ENCODE measurements at regions not wholly inside any gene's neighbourhood (a gene's known extent, or its start where the extent isn't known, plus 50 kb on each side); places are given as distances from the start of the nearest gene placed in this dataset.

DNA sequence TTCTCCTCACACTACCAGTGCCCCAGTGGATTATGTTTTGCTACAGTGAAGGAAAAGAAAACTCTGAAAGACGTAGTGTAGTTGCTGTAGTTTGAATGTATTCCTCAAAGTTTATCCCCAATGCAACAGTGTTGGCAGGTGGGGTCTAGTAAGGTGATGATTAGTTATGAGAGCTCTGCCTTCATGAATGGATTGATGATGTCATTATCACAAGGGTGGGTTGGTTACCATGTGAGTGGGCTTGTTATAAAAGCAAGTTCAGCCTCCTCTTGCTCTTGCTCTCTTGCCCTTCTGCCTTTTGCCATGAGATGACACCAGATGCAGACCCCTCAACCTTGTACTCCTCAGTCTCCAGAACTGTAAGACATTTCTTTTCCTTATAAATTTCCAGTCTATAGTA lies 244.7 kb upstream of the RSPO3 start:
- no peaks in the 10 kb centered on the region for H3K27me3 ChIP-seq (ENCODE audit: control insufficient read depth, insufficient read depth, low read length)
- H3K9ac ChIP-seq (ENCODE audit: insufficient read depth, low read length) = no peak overlapping the region
- H2AFZ ChIP-seq (ENCODE audit: low read length) = no peak overlapping the region
- H3K9me3 ChIP-seq (ENCODE audit: control insufficient read depth, insufficient read depth, low read depth, low read length) = no peaks in the 10 kb centered on the region
- no peaks in the 10 kb centered on the region for H3K36me3 ChIP-seq (ENCODE audit: control insufficient read depth, insufficient read depth, low read length)
- H3K27ac ChIP-seq (ENCODE audit: insufficient read depth, low read length) = no peak overlapping the region
- H3K4me2 ChIP-seq (ENCODE audit: extremely low read depth, insufficient read depth, low read length) = no peak overlapping the region
- H3K79me2 ChIP-seq (ENCODE audit: control insufficient read depth, insufficient read depth, low read length) = no peaks in the 10 kb centered on the region
- H3K4me1 ChIP-seq (ENCODE audit: control insufficient read depth, extremely low read depth, insufficient read depth, low read length) = no peaks in the 10 kb centered on the region
- H4K20me1 ChIP-seq (ENCODE audit: control insufficient read depth, extremely low read depth, insufficient read depth, low read length) = no peaks in the 10 kb centered on the region
- H3K4me3 ChIP-seq (replicated peaks in 1 of 4; ENCODE audit: control extremely low read depth in 1 of 4, insufficient read depth in 1 of 4, low read depth in 3 of 4, low read length in 4 of 4) = no peak overlapping the region
- DNase-seq (ENCODE audit: low read depth in 2 of 2) = no peak
- no peak for TF ChIP-seq EZH2 (IDR thresholded peaks at IDR 0.05; ENCODE audit: low read length, missing control alignments)
- TF ChIP-seq, protein P1, sequence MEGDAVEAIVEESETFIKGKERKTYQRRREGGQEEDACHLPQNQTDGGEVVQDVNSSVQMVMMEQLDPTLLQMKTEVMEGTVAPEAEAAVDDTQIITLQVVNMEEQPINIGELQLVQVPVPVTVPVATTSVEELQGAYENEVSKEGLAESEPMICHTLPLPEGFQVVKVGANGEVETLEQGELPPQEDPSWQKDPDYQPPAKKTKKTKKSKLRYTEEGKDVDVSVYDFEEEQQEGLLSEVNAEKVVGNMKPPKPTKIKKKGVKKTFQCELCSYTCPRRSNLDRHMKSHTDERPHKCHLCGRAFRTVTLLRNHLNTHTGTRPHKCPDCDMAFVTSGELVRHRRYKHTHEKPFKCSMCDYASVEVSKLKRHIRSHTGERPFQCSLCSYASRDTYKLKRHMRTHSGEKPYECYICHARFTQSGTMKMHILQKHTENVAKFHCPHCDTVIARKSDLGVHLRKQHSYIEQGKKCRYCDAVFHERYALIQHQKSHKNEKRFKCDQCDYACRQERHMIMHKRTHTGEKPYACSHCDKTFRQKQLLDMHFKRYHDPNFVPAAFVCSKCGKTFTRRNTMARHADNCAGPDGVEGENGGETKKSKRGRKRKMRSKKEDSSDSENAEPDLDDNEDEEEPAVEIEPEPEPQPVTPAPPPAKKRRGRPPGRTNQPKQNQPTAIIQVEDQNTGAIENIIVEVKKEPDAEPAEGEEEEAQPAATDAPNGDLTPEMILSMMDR (conservative IDR thresholded peaks at IDR 0.05 in 1 of 2, IDR thresholded peaks at IDR 0.05 in 1 of 2; ENCODE audit: low read depth in 1 of 2, low read length in 2 of 2) = no peak

GRCh38 chr6:126876446-126876845 lies 242.0 kb upstream of the RSPO3 start:
- Histone ChIP-seq H3K36me3 (ENCODE audit: control insufficient read depth, insufficient read depth, low read length) (no peaks in the 10 kb centered on the region), H3K27ac (ENCODE audit: insufficient read depth, low read length) (no peak overlapping the region), H3K4me3 (replicated peaks in 1 of 4; ENCODE audit: control extremely low read depth in 1 of 4, insufficient read depth in 1 of 4, low read depth in 3 of 4, low read length in 4 of 4) (no peak overlapping the region), H3K9me3 (ENCODE audit: control insufficient read depth, insufficient read depth, low read depth, low read length) (no peaks in the 10 kb centered on the region), H4K20me1 (ENCODE audit: control insufficient read depth, extremely low read depth, insufficient read depth, low read length) (no peaks in the 10 kb centered on the region), H3K27me3 (ENCODE audit: control insufficient read depth, insufficient read depth, low read length) (no peaks in the 10 kb centered on the region), H3K9ac (ENCODE audit: insufficient read depth, low read length) (no peak overlapping the region), H3K4me1 (ENCODE audit: control insufficient read depth, extremely low read depth, insufficient read depth, low read length) (no peaks in the 10 kb centered on the region), H3K4me2 (ENCODE audit: extremely low read depth, insufficient read depth, low read length) (no peak overlapping the region), H2AFZ (ENCODE audit: low read length) (no peak overlapping the region), H3K79me2 (ENCODE audit: control insufficient read depth, insufficient read depth, low read length) (no peaks in the 10 kb centered on the region)
- DNase-seq (ENCODE audit: low read depth in 2 of 2) = no peak
- TF ChIP-seq EZH2 (IDR thresholded peaks at IDR 0.05; ENCODE audit: low read length, missing control alignments) = no peak
- TF ChIP-seq, protein P1 (conservative IDR thresholded peaks at IDR 0.05 in 1 of 2, IDR thresholded peaks at IDR 0.05 in 1 of 2; ENCODE audit: low read depth in 1 of 2, low read length in 2 of 2) = no peak

DNA sequence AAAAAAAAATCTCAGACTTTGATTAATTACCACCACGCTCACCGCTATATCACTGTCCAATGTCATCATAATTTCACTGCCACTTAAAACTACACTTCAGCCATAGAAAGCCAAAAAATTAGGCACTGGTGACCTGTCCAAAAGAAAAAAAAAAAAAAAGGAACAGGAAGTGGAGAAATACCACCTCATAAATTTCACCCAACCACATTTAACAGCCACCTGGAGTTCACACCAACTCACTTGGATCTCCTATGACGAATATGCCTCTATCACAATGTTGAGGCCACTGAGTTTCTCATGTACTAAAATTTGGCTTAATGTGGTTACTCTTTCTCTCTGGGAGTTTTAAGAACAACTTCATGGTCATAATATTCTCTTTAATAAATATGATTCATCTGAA lies 237.5 kb upstream of the RSPO3 start:
- H3K79me2 ChIP-seq (ENCODE audit: control insufficient read depth, insufficient read depth, low read length) = no peaks in the 10 kb centered on the region
- H3K36me3 ChIP-seq (ENCODE audit: control insufficient read depth, insufficient read depth, low read length) = no peaks in the 10 kb centered on the region
- no peaks in the 10 kb centered on the region for H3K4me1 ChIP-seq (ENCODE audit: control insufficient read depth, extremely low read depth, insufficient read depth, low read length)
- TF ChIP-seq, protein P1 (conservative IDR thresholded peaks at IDR 0.05 in 1 of 2, IDR thresholded peaks at IDR 0.05 in 1 of 2; ENCODE audit: low read depth in 1 of 2, low read length in 2 of 2) = no peak
- no peak for TF ChIP-seq EZH2 (IDR thresholded peaks at IDR 0.05; ENCODE audit: low read length, missing control alignments)
- no peak for DNase-seq (ENCODE audit: low read depth in 2 of 2)
- no peak overlapping the region for H3K27ac ChIP-seq (ENCODE audit: insufficient read depth, low read length)
- H4K20me1 ChIP-seq (ENCODE audit: control insufficient read depth, extremely low read depth, insufficient read depth, low read length) = no peaks in the 10 kb centered on the region
- no peaks in the 10 kb centered on the region for H3K27me3 ChIP-seq (ENCODE audit: control insufficient read depth, insufficient read depth, low read length)
- no peak overlapping the region for H3K9ac ChIP-seq (ENCODE audit: insufficient read depth, low read length)
- no peak overlapping the region for H2AFZ ChIP-seq (ENCODE audit: low read length)
- no peaks in the 10 kb centered on the region for H3K9me3 ChIP-seq (ENCODE audit: control insufficient read depth, insufficient read depth, low read depth, low read length)
- H3K4me3 ChIP-seq (replicated peaks in 1 of 4; ENCODE audit: control extremely low read depth in 1 of 4, insufficient read depth in 1 of 4, low read depth in 3 of 4, low read length in 4 of 4) = no peak overlapping the region
- no peak overlapping the region for H3K4me2 ChIP-seq (ENCODE audit: extremely low read depth, insufficient read depth, low read length)
